Omental fat pad (tissue), 3 donors: ENCODE measurements at regions not wholly inside any gene's neighbourhood (a gene's known extent, or its start where the extent isn't known, plus 50 kb on each side); places are given as distances from the start of the nearest gene placed in this dataset.

Experiments used
- ATAC-seq: fragments of 150-250 bp; one replicate; pipeline ENCODE4 v1.9.1; 2016; ENCODE audit warnings: mild to moderate bottlenecking, moderate library complexity; ENCODE audit not compliant: low FRiP score
- DNase-seq: peaks from one replicate; pipeline ENCODE4 v3.0.0-alpha.2; 2019; ENCODE audit warnings: low spot score
- TF ChIP-seq, protein P1 (sequence below), 3 donors: fragments of 450-650 bp; IDR thresholded peaks; one replicate each; pipeline ENCODE4 v1.5.1; 2016 to 2017; ENCODE audit warnings: antibody characterized with exemption in 3 of 3, mild to moderate bottlenecking in 3 of 3, moderate library complexity in 2 of 3

DNA sequence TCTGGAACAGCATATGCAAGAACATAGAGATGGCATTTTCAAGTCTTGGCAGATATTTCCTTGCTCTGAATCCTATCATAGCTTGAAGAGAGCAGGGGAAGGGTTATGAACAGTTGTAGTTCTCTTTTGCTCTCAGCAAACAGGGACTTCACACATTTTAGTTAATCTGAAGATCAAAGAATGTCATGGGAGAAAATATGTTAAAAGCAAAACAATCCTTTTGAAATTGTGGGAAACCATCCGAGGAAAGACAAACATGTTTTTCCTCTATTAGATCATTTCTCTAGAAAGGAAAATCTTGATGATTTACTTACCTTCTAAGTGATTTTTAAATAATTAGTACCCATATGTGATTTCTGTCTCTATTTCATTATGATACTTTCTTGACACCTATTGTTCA lies 77.8 kb upstream of the DCBLD2 start:
- no peak for ATAC-seq
- TF ChIP-seq, protein P1, sequence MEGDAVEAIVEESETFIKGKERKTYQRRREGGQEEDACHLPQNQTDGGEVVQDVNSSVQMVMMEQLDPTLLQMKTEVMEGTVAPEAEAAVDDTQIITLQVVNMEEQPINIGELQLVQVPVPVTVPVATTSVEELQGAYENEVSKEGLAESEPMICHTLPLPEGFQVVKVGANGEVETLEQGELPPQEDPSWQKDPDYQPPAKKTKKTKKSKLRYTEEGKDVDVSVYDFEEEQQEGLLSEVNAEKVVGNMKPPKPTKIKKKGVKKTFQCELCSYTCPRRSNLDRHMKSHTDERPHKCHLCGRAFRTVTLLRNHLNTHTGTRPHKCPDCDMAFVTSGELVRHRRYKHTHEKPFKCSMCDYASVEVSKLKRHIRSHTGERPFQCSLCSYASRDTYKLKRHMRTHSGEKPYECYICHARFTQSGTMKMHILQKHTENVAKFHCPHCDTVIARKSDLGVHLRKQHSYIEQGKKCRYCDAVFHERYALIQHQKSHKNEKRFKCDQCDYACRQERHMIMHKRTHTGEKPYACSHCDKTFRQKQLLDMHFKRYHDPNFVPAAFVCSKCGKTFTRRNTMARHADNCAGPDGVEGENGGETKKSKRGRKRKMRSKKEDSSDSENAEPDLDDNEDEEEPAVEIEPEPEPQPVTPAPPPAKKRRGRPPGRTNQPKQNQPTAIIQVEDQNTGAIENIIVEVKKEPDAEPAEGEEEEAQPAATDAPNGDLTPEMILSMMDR (IDR thresholded peaks at IDR 0.05): no peak
- no peak for DNase-seq

DNA sequence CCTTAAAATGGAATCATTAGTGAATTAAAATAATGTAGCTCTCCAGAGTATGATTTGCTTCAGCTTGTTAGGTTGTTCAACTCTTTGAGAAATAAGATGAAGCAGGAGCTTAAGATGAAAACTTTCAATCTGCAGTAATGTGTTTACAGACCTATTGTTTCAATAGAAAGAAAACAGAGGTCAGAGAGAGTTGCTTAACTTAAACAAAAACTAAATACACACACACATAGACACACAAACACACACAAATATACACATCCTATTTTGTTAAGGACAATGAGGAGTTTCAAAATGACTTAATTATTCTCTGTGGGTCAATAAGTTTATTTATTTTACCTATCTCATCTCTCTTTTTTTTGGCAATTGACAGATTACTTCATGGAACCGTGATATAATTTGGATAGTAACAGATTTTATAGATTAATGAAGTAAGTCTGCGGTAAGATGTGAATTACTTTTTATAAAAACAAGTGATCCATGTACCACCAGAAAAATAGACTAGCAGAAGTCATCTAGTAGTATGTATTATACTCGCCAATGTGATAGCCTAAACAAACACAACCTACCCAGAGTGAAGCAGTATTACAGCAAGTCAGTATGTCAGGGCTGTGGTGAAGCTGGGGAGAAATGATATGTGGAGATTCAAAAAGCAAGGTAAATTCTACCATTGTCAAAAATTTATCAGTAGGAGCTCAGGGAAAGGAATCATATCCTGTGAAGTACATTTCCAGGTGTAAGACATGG lies 76.7 kb upstream of the DCBLD2 start:
- no peak for ATAC-seq
- TF ChIP-seq, protein P1 (IDR thresholded peaks at IDR 0.05): no peak
- no peak for DNase-seq

DNA sequence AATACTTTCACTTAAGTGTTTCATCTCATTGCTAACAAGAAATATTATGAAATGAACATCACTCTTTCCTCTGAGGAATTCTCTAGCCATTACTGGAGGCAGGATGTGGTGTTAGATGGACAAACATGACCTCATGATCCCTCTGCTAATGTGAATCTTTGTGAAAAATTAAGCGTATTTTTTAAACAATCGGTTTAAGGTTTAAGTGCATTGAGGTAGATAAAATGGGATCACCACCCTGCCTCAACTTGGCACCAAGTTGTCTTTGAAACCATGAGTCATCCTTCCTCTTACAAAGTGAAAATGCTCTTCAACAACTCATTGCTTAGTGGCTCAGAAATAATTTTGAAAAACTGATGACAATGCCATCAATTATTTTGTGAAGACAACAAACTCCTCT lies 76.0 kb upstream of the DCBLD2 start:
- ATAC-seq: no peak
- TF ChIP-seq, protein P1 (IDR thresholded peaks at IDR 0.05): no peak
- no peak for DNase-seq

DNA sequence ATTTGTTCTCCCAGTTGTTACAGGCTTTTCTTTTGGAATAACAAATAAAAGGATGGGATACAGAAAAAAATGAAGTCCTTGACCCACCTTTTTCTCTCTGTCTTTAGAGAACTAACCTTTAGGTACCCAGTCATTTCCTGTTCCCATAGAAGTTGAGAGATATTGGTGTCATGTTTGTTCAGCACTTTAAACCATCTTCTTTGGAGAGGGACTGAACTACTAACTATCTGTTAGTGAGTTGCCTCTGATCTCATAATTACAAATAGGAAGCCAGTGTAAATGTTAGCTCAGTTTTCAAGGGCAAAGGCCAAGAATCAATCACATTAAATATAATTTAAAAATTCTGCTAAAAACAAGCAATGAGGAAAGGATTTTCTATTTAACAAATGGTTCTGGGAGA lies 72.9 kb upstream of the DCBLD2 start:
- TF ChIP-seq, protein P1 (IDR thresholded peaks at IDR 0.05): no peak
- ATAC-seq: no peak
- no peak for DNase-seq

DNA sequence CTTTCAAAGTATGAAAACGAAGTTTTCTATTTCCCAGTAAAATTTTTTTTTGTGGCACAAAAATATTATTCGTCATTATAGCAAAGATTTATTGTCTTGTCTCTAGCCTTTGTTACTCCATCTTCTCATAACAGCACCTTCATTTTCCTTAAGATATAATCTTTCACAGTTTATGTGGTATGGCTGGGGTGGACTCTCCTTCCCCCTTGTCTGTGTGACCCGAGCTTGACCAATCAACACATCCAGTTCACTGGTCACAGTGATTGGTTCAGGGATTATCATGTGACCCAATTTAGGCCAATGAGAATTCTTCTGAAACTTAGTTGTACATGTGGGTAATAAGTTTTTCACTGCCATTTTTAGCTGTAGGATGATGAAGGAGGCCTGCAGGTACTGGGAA lies 71.2 kb upstream of the DCBLD2 start:
- ATAC-seq (no peak), DNase-seq (no peak)
- TF ChIP-seq, protein P1 (IDR thresholded peaks at IDR 0.05): no peak

DNA sequence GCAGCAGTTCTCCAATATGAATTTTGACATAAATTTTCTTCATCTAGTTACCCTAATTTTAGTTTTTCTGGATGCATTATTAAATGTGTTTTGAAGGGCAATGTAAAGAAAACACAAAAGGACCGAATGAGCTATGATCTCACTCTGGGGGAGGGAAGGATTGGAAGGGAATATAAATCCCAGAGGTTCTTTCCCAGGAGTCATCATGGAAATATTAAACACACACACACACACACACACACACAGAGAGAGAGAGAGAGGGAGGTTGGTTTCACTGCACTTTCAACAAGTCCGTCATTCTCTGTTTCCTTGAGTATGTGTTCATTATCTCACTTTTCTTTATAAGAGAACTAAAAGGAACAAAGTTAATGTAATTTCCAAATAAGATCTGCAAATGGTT lies 70.7 kb upstream of the DCBLD2 start:
- no peak for ATAC-seq
- TF ChIP-seq, protein P1 (IDR thresholded peaks at IDR 0.05): no peak
- DNase-seq: no peak

DNA sequence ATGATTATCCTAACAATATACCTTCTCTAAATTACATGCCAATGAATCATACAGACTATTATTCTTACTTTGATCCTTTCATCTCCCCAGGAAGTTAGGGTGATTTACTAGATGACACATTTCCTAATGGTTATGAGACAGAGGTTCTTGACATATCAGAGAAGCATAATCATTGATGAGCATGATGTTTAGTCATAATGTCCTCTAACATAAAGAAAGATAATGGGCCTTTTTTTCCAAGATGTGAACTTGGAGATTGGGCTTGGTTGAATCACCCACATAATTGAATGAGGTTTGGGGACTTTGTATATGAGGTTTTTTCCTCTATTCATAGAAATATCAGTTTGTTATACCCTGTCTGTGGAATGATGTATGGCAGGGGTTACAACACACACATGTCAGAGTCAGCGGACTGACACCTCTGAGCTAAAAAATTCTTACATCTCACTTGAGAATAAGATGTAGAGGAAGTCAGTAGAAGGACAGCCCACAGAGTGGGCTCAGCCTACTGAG lies 69.7 kb upstream of the DCBLD2 start:
- no peak for ATAC-seq
- TF ChIP-seq, protein P1 (IDR thresholded peaks at IDR 0.05): no peak

More for the DNA sequence above, 69.7 kb upstream of the DCBLD2 start:
- no peak for DNase-seq
